Sigmoid colon (tissue), 6 donors: ENCODE measurements at regions not wholly inside any gene's neighbourhood (a gene's known extent, or its start where the extent isn't known, plus 50 kb on each side); places are given as distances from the start of the nearest gene placed in this dataset.
"Not testable (repeated sequence)": the region's sequence is repeated elsewhere in the genome, so short reads cannot be mapped to it uniquely, and the experiment has no call there.

Experiments
- DNase-seq: peaks from one replicate; pipeline ENCODE4 v3.0.0-alpha.2; 2019
- H3K27ac ChIP-seq, 4 donors: fragments of 200-600 bp; sonication (generic); one replicate each; pipeline ENCODE4 v1.5.1; 2016 to 2019; ENCODE audit warnings: mild to moderate bottlenecking in 1 of 4
- H3K27me3 ChIP-seq, 3 donors: fragments of 200-600 bp; sonication (generic); one replicate each; pipeline ENCODE4 v1.5.1; 2019; ENCODE audit warnings: mild to moderate bottlenecking in 1 of 3
- H3K36me3 ChIP-seq, 4 donors: fragments of 200-600 bp; sonication (generic); one replicate each; pipeline ENCODE4 v1.5.1; 2016 to 2019
- H3K4me1 ChIP-seq, 4 donors: fragments of 200-600 bp; sonication (generic); one replicate each; pipeline ENCODE4 v1.5.1; 2017 to 2019
- H3K4me3 ChIP-seq, 4 donors: fragments of 200-600 bp; sonication (generic); one replicate each; pipeline ENCODE4 v1.5.1; 2017 to 2019; ENCODE audit warnings: mild to moderate bottlenecking in 2 of 4, moderate library complexity in 1 of 4
- H3K9me3 ChIP-seq, 4 donors: fragments of 200-600 bp in 3 of 4; sonication (generic) in 3 of 4; one replicate each; pipeline versions ENCODE4 v1.5.1 to v1.6.1; 2013 to 2019
- EP300 ChIP-seq, 4 donors: sonication (generic); formaldehyde crosslinking; IDR thresholded peaks; one replicate each; pipeline ENCODE4 v1.6.1; 2017; ENCODE audit warnings: antibody characterized with exemption in 4 of 4
- POLR2A ChIP-seq, 2 donors: fragments of 450-650 bp; IDR thresholded peaks; one replicate each; pipeline ENCODE4 v1.6.1; 2016; ENCODE audit warnings: antibody characterized with exemption in 2 of 2, mild to moderate bottlenecking in 2 of 2, moderate library complexity in 2 of 2
- POLR2AphosphoS5 ChIP-seq, 4 donors: sonication (generic); formaldehyde crosslinking; IDR thresholded peaks; one replicate each; pipeline ENCODE4 v1.6.1; 2017; ENCODE audit warnings: antibody characterized with exemption in 4 of 4
- WGBS, 2 donors: extraction: QIAGEN DNeasy Blood & Tissue Kit; methylation state at CpG; one replicate each; pipeline ENCODE4 v1.1.7; 2013; 5-methylcytosine and 5-hydroxymethylcytosine counted together
- intact Hi-C: fragments of 100-400 bp; cut with DNase I; formaldehyde crosslinking; loops from one replicate; pipeline ENCODE4 v1.15.1; 2023
- TF ChIP-seq, protein P1 (sequence below), 4 experiments: fragments of 450-650 bp in 3 of 4; fragments of 200-600 bp in 1 of 4; IDR thresholded peaks; one replicate each; pipeline ENCODE4 v1.5.1; 2016 to 2019; ENCODE audit warnings: antibody characterized with exemption in 4 of 4, mild to moderate bottlenecking in 3 of 4, moderate library complexity in 2 of 4
- donor health status: healthy with polysubstance abuse.
- donor health status: healthy.

- H3K4me3 ChIP-seq: no peak overlapping the region
- WGBS, 2 donors: 74 to 83% methylated on average over 6 of the region's 6 CpGs
- H3K27me3 ChIP-seq: no peaks in the 10 kb centered on the region
- no peak for DNase-seq
- H3K4me1 ChIP-seq: no peaks in the 10 kb centered on the region
- TF ChIP-seq, protein P1, sequence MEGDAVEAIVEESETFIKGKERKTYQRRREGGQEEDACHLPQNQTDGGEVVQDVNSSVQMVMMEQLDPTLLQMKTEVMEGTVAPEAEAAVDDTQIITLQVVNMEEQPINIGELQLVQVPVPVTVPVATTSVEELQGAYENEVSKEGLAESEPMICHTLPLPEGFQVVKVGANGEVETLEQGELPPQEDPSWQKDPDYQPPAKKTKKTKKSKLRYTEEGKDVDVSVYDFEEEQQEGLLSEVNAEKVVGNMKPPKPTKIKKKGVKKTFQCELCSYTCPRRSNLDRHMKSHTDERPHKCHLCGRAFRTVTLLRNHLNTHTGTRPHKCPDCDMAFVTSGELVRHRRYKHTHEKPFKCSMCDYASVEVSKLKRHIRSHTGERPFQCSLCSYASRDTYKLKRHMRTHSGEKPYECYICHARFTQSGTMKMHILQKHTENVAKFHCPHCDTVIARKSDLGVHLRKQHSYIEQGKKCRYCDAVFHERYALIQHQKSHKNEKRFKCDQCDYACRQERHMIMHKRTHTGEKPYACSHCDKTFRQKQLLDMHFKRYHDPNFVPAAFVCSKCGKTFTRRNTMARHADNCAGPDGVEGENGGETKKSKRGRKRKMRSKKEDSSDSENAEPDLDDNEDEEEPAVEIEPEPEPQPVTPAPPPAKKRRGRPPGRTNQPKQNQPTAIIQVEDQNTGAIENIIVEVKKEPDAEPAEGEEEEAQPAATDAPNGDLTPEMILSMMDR (IDR thresholded peaks at IDR 0.05): no peak
- TF ChIP-seq POLR2AphosphoS5 (IDR thresholded peaks at IDR 0.05): no peak
- TF ChIP-seq EP300 (IDR thresholded peaks at IDR 0.05): no peak
- TF ChIP-seq POLR2A (IDR thresholded peaks at IDR 0.05): no peak
- intact Hi-C loops: no loop called here
- H3K36me3 ChIP-seq: no peaks in the 10 kb centered on the region
- H3K9me3 ChIP-seq: no peaks in the 10 kb centered on the region
- no peak overlapping the region for H3K27ac ChIP-seq
These were observed 167.7 kb downstream of the COG6 start for GRCh38 chr13:39823063-39823713.

DNA sequence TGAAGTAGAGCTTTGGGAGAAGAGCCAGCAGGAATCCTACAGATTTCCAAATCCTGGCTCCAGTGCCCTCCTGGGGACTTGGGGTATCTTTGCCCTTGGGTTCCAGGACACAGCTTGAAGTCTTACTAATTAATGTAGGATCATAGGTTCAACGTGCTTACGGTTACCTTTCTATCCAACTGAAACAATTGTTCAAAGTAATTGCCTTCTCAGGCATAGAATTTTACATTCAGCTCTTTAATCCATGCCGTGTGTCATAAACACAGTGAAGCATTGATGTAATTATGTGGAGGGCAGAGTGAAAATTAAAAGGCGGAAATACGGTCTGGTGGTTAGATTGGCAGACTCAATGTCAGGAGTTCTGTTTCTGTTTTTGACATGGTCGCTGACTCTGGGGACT lies 170.4 kb downstream of the COG6 start:
- Histone ChIP-seq H3K4me3 (no peak overlapping the region), H3K9me3 (peaks cover 0 to 2% (median 0%) of the 10 kb centered on the region in 4 donors), H3K36me3 (no peaks in the 10 kb centered on the region), H3K27me3 (no peaks in the 10 kb centered on the region), H3K27ac (no peak overlapping the region), H3K4me1 (no peaks in the 10 kb centered on the region)
- intact Hi-C loops: no loop called here
- DNase-seq: no peak
- 90 to 94% methylated on average over 6 of the region's 6 CpGs for WGBS, 2 donors
- TF ChIP-seq POLR2A (IDR thresholded peaks at IDR 0.05) (no peak), POLR2AphosphoS5 (IDR thresholded peaks at IDR 0.05) (no peak), EP300 (IDR thresholded peaks at IDR 0.05) (no peak)
- TF ChIP-seq, protein P1 (IDR thresholded peaks at IDR 0.05): no peak

DNA sequence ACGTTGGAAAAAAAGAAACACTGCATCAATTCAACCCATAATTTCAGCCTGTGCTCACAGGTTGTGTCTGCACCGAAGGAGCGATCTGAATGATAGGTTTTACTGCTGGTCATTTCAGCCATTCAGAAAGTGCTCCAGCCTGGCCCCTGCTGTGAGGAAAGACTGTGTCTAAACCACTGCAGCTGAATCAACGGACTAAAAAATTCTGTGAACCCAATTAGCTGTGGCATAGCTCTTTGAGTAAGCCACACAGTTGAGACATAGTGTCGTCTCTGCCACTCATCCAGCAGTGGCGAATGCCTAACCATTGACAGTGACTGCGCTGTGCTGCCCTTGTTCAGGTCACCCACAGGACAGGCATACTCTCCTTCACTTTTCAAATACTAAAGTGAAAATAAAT lies 179.8 kb downstream of the COG6 start:
- 57 to 69% methylated on average over 7 of the region's 7 CpGs for WGBS, 2 donors
- TF ChIP-seq, protein P1 (IDR thresholded peaks at IDR 0.05): no peak
- TF ChIP-seq POLR2A (IDR thresholded peaks at IDR 0.05) (no peak), POLR2AphosphoS5 (IDR thresholded peaks at IDR 0.05) (no peak)
- no peak for DNase-seq
- H3K27me3 ChIP-seq: no peaks in the 10 kb centered on the region
- H3K27ac ChIP-seq: no peak overlapping the region
- H3K4me1 ChIP-seq: no peaks in the 10 kb centered on the region
- H3K4me3 ChIP-seq: no peak overlapping the region
- no peaks in the 10 kb centered on the region for H3K9me3 ChIP-seq
- intact Hi-C loops: no loop called here
- H3K36me3 ChIP-seq: no peaks in the 10 kb centered on the region

DNA sequence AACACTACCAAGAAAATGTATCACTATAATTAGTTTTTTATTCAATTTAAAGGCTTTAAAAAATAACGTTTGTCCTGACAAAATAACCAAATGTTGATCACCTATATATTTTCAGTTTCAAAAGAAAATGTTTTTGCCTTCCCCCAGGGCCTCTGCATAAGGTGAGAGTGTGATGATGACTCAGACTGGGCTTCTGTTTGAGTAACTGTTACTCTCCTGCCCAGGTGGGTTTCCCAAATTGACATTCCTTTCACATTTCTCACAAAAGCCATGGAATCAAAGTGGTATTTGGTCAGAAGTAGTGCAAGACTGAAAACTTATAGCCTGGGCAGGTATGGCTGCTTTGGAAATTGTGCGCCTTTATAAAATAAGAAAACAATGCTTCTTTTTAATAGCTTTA lies 180.6 kb downstream of the COG6 start:
- Histone ChIP-seq H3K4me3 (no peak overlapping the region), H3K27ac (no peak overlapping the region), H3K9me3 (no peaks in the 10 kb centered on the region), H3K4me1 (no peaks in the 10 kb centered on the region), H3K36me3 (no peaks in the 10 kb centered on the region), H3K27me3 (no peaks in the 10 kb centered on the region)
- TF ChIP-seq POLR2AphosphoS5 (IDR thresholded peaks at IDR 0.05): no peak
- no peak for TF ChIP-seq EP300 (IDR thresholded peaks at IDR 0.05)
- no peak for TF ChIP-seq POLR2A (IDR thresholded peaks at IDR 0.05)
- TF ChIP-seq, protein P1 (IDR thresholded peaks at IDR 0.05): no peak
- intact Hi-C loops: no loop called here
- DNase-seq: no peak
- WGBS, 2 donors: 67 to 77% methylated on average over 2 of the region's 2 CpGs

DNA sequence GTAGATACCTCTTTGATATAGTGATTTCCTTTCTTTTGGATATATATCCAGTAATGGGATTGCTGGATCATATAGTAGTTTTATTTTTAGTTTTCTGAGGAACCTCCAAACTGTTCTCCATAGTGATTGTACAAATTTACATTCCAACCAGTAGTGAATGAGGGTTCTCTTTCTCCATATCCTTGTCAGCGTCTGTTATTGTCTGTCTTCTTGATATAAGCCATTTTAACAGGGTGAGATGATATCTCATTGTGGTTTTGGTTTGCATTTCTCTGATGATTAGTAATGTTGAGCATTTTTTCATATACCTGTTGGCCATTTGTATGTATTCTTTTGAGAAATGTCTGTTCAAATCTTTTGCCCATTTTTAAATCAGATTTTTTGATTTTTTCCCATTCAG lies 182.4 kb downstream of the COG6 start:
- H3K36me3 ChIP-seq, H3K4me1 ChIP-seq, H3K9me3 ChIP-seq, DNase-seq, H3K27ac ChIP-seq, H3K4me3 ChIP-seq, intact Hi-C loops, H3K27me3 ChIP-seq: not testable (repeated sequence)
- 85 to 88% methylated on average over 1 of the region's 1 CpG for WGBS, 2 donors
